Gastrocnemius medialis (tissue), 4 donors: ENCODE measurements at regions not wholly inside any gene's neighbourhood (a gene's known extent, or its start where the extent isn't known, plus 50 kb on each side); places are given as distances from the start of the nearest gene placed in this dataset.

Source experiments
- CTCF ChIP-seq, 5 experiments: fragments of 450-650 bp in 3 of 5; fragments of 200-600 bp in 2 of 5; sonication (generic) in 2 of 5; IDR thresholded peaks in 4 of 5; conservative IDR thresholded peaks in 1 of 5; 1 replicate in 4 of 5; 2 replicates in 1 of 5; pipeline ENCODE4 v1.5.1; 2016 to 2019; ENCODE audit warnings: antibody characterized with exemption in 5 of 5, mild to moderate bottlenecking in 3 of 5, moderate library complexity in 3 of 5
- POLR2A ChIP-seq, 2 donors: fragments of 450-650 bp; IDR thresholded peaks; one replicate each; pipeline ENCODE4 v1.6.1; 2017; ENCODE audit warnings: antibody characterized with exemption in 2 of 2, mild to moderate bottlenecking in 2 of 2, moderate library complexity in 2 of 2

- TF ChIP-seq CTCF (IDR thresholded peaks at IDR 0.05 in 4 of 5, conservative IDR thresholded peaks at IDR 0.05 in 1 of 5): no peak
- TF ChIP-seq POLR2A (IDR thresholded peaks at IDR 0.05): no peak
Measured at GRCh38 chr4:79585330-79585729, 177.3 kb upstream of the GK2 start.
